Neuronal stem cell (in vitro differentiated cells): ENCODE measurements at regions not wholly inside any gene's neighbourhood (a gene's known extent, or its start where the extent isn't known, plus 50 kb on each side); places are given as distances from the start of the nearest gene placed in this dataset. TPM values are rescaled to one million over a fixed set of nuclear protein-coding genes. Genes with fewer than 3 reads are reported as not detected.

Source experiments
- DNase-seq: peaks from one replicate; pipeline ENCODE4 v3.0.0-alpha.2; 2013; ENCODE audit warnings: low spot score
- H2AFZ ChIP-seq: one replicate; pipeline ENCODE4 v1.6.1; 2013; ENCODE audit warnings: mild to moderate bottlenecking, low read length, inconsistent platforms
- H2AK5ac ChIP-seq: 2 replicates; pipeline ENCODE4 v1.6.1; 2013; ENCODE audit warnings: low read depth, mild to moderate bottlenecking, inconsistent platforms, low read length, moderate library complexity, mixed read lengths
- H2BK120ac ChIP-seq: 2 replicates; pipeline ENCODE4 v1.6.1; 2013; ENCODE audit warnings: low read depth, mild to moderate bottlenecking, inconsistent platforms, low read length, moderate library complexity, mixed read lengths
- H2BK12ac ChIP-seq: one replicate; pipeline ENCODE4 v1.6.1; 2013; ENCODE audit warnings: low read length, inconsistent platforms
- H2BK15ac ChIP-seq: 2 replicates; pipeline ENCODE4 v1.6.1; 2013; ENCODE audit warnings: mild to moderate bottlenecking, low read length, inconsistent platforms, mixed read lengths
- H2BK5ac ChIP-seq: one replicate; pipeline ENCODE4 v1.6.1; 2013; ENCODE audit warnings: inconsistent platforms, mild to moderate bottlenecking, low read length, moderate library complexity
- H3K14ac ChIP-seq: one replicate; pipeline ENCODE4 v1.6.1; 2013; ENCODE audit warnings: low read length, inconsistent platforms
- H3K18ac ChIP-seq: 2 replicates; pipeline ENCODE4 v1.6.1; 2013; ENCODE audit warnings: low read length, inconsistent platforms
- H3K23ac ChIP-seq: 2 replicates; pipeline ENCODE4 v1.6.1; 2013; ENCODE audit warnings: low read depth, mild to moderate bottlenecking, mixed read lengths, low read length, inconsistent platforms; ENCODE audit not compliant: poor library complexity
- H3K27ac ChIP-seq: replicated peaks from 3 replicates; pipeline ENCODE4 v1.5.1; 2013; ENCODE audit warnings: low read length, inconsistent platforms
- H3K27me3 ChIP-seq, 3 experiments: 2 replicates each; pipeline ENCODE4 v1.6.1; 2013; ENCODE audit warnings: low read length in 3 of 3, mild to moderate bottlenecking in 2 of 3, inconsistent platforms in 1 of 3, low read depth in 1 of 3, mixed read lengths in 1 of 3, moderate library complexity in 1 of 3; ENCODE audit not compliant: control insufficient read depth in 3 of 3, insufficient read depth in 3 of 3
- H3K36me3 ChIP-seq, 2 donors: replicated peaks in 1 of 2; 2 replicates each; pipeline ENCODE4 v1.6.1; 2013; ENCODE audit warnings: low read length in 2 of 2; ENCODE audit not compliant: control insufficient read depth in 2 of 2, insufficient read depth in 2 of 2
- H3K4ac ChIP-seq: 2 replicates; pipeline ENCODE4 v1.6.1; 2013; ENCODE audit warnings: inconsistent platforms, mild to moderate bottlenecking, low read length, moderate library complexity
- H3K4me1 ChIP-seq, 2 donors: 1 replicate in 1 of 2; 2 replicates in 1 of 2; pipeline ENCODE4 v1.6.1; 2013; ENCODE audit warnings: low read length in 2 of 2, low read depth in 1 of 2; ENCODE audit not compliant: control insufficient read depth in 2 of 2, insufficient read depth in 1 of 2
- H3K4me2 ChIP-seq: one replicate; pipeline ENCODE4 v1.6.1; 2013; ENCODE audit warnings: mild to moderate bottlenecking, low read length, inconsistent platforms; ENCODE audit not compliant: insufficient read depth, poor library complexity, severe bottlenecking
- H3K4me3 ChIP-seq, 2 donors: 2 replicates each; pipeline ENCODE4 v1.5.1; 2013; ENCODE audit warnings: low read length in 2 of 2, mild to moderate bottlenecking in 2 of 2, inconsistent platforms in 1 of 2, moderate library complexity in 1 of 2
- H3K79me1 ChIP-seq: one replicate; pipeline ENCODE4 v1.6.1; 2013; ENCODE audit warnings: low read depth, mild to moderate bottlenecking, inconsistent platforms, low read length, moderate library complexity
- H3K9ac ChIP-seq: one replicate; pipeline ENCODE4 v1.6.1; 2013; ENCODE audit warnings: mild to moderate bottlenecking, low read depth, low read length, inconsistent platforms; ENCODE audit not compliant: poor library complexity
- H3K9me3 ChIP-seq, 2 donors: replicated peaks in 1 of 2; 2 replicates each; pipeline versions ENCODE3 to v1.6.1; 2013; ENCODE audit warnings: low read length in 2 of 2, mild to moderate bottlenecking in 2 of 2, inconsistent platforms in 1 of 2, low read depth in 1 of 2, mixed read lengths in 1 of 2, moderate library complexity in 1 of 2; ENCODE audit not compliant: control insufficient read depth in 2 of 2, insufficient read depth in 1 of 2
- H4K8ac ChIP-seq: one replicate; pipeline ENCODE4 v1.6.1; 2013; ENCODE audit warnings: low read depth, mild to moderate bottlenecking, inconsistent platforms, low read length, moderate library complexity
- H4K91ac ChIP-seq: one replicate; pipeline ENCODE4 v1.6.1; 2013; ENCODE audit warnings: low read length, low read depth, mild to moderate bottlenecking, inconsistent platforms; ENCODE audit not compliant: poor library complexity
- WGBS, 2 donors: extraction: QIAGEN DNeasy Blood & Tissue Kit; methylation state at CpG; one replicate each; pipeline ENCODE4 v1.1.7; 2013; ENCODE audit warnings: missing lambda C conversion rate in 2 of 2, mixed read lengths in 1 of 2; ENCODE audit not compliant: insufficient read length in 2 of 2, insufficient replicate concordance in 1 of 2; ENCODE audit errors: extremely low coverage in 2 of 2; 5-methylcytosine and 5-hydroxymethylcytosine counted together
- small RNA-seq: library from polyadenylated mRNA; stranded (forward); fragments of <200 nt; extraction: miRNeasy Mini kit (QIAGEN cat#:217004); gene quantifications from one replicate; pipeline ENCODE3, GENCODE V24; 2013; ENCODE audit not compliant: insufficient read depth

GRCh38 chr2:209369656-209370055, 54.2 kb upstream of the MAP2 start:
- Histone ChIP-seq H3K79me1 (no peaks in the 10 kb centered on the region), H3K23ac (no peak overlapping the region), H2BK5ac (no peak overlapping the region), H2AK5ac (no peak overlapping the region), H3K18ac (no peak overlapping the region), H2BK15ac (no peak overlapping the region), H3K4me2 (no peak overlapping the region), H3K4me1 (peaks cover 3 to 8% of the 10 kb centered on the region in 2 donors), H4K8ac (no peak overlapping the region), H2BK12ac (no peak overlapping the region), H3K4ac (no peak overlapping the region), H3K9ac (no peak overlapping the region), H3K14ac (no peak overlapping the region), H3K27me3 (no peaks in the 10 kb centered on the region), H2AFZ (no peak overlapping the region), H3K27ac (no peak overlapping the region), H3K9me3 (no peaks in the 10 kb centered on the region), H3K4me3 (no peak overlapping the region), H4K91ac (no peak overlapping the region), H3K36me3 (no peaks in the 10 kb centered on the region), H2BK120ac (no peak overlapping the region)
- no peak for DNase-seq

DNA sequence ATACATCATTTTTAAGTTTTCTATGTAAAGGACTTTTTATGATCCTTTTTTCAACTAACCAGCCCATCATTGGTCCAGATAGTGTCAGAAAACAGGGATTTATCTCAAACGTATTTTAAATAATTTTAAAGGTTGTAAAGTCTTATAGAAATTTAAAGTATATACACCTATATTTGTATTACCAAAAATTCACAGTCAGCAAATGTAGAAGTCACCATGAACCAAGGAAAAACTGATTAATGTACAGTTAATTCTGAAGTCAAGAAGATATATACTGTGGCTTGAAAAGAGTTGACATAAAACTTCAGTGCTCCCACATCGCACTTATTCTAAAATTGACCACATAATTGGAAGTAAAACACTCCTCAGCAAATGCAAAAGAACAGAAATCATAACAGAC, 52.4 kb upstream of the MAP2 start:
- Histone ChIP-seq H2BK120ac (no peak overlapping the region), H3K4me1 (peaks cover 3 to 8% of the 10 kb centered on the region in 2 donors), H3K9me3 (peaks cover 0 to 12% of the 10 kb centered on the region in 2 donors), H3K79me1 (no peaks in the 10 kb centered on the region), H3K18ac (no peak overlapping the region), H3K14ac (no peak overlapping the region), H3K9ac (no peak overlapping the region), H3K36me3 (no peaks in the 10 kb centered on the region), H3K27me3 (no peaks in the 10 kb centered on the region), H2BK5ac (no peak overlapping the region), H3K27ac (no peak overlapping the region), H3K4ac (no peak overlapping the region), H2BK15ac (no peak overlapping the region), H3K4me2 (no peak overlapping the region), H3K23ac (no peak overlapping the region), H2BK12ac (no peak overlapping the region), H3K4me3 (no peak overlapping the region), H4K91ac (no peak overlapping the region), H4K8ac (no peak overlapping the region), H2AK5ac (no peak overlapping the region), H2AFZ (no peak overlapping the region)
- DNase-seq: no peak
- WGBS, 2 donors: no CpG with 5 or more reads among the region's 2 CpGs

Small RNA genes in the stretch of these regions (small RNA-seq; reads per million reads assigned to genes)
- gene RNA5SP117: not detected
